Esophagus muscularis mucosa (tissue), 4 donors: ENCODE measurements at regions not wholly inside any gene's neighbourhood (a gene's known extent, or its start where the extent isn't known, plus 50 kb on each side); places are given as distances from the start of the nearest gene placed in this dataset.

Source experiments
- DNase-seq: peaks from one replicate; pipeline ENCODE4 v3.0.0-alpha.2; 2017; ENCODE audit errors: extremely low spot score
- H3K27ac ChIP-seq, 4 donors: fragments of 200-600 bp; sonication (generic); replicated peaks in 1 of 4; 1 replicate in 3 of 4; 2 replicates in 1 of 4; pipeline ENCODE4 v1.5.1; 2016 to 2019; ENCODE audit warnings: mild to moderate bottlenecking in 1 of 4
- H3K27me3 ChIP-seq, 4 donors: fragments of 200-600 bp; sonication (generic); one replicate each; pipeline versions ENCODE4 v1.5.1 to v1.6.0; 2016 to 2019
- H3K36me3 ChIP-seq, 4 donors: fragments of 200-600 bp; sonication (generic); one replicate each; pipeline ENCODE4 v1.5.1; 2016 to 2019
- H3K4me1 ChIP-seq, 4 donors: fragments of 200-600 bp; sonication (generic); one replicate each; pipeline ENCODE4 v1.5.1; 2016 to 2019
- H3K4me3 ChIP-seq, 4 donors: fragments of 200-600 bp; sonication (generic); 1 replicate in 2 of 4; 2 replicates in 2 of 4; pipeline ENCODE4 v1.5.1; 2016 to 2019; ENCODE audit warnings: mild to moderate bottlenecking in 4 of 4, moderate library complexity in 1 of 4
- H3K9me3 ChIP-seq, 4 donors: fragments of 200-600 bp; sonication (generic); 1 replicate in 3 of 4; 2 replicates in 1 of 4; pipeline ENCODE4 v1.5.1; 2016 to 2019
- CTCF ChIP-seq, 3 experiments: fragments of 200-600 bp in 2 of 3; fragments of 450-650 bp in 1 of 3; sonication (generic) in 2 of 3; IDR thresholded peaks; one replicate each; pipeline ENCODE4 v1.5.1; 2017 to 2019; ENCODE audit warnings: antibody characterized with exemption in 3 of 3, mild to moderate bottlenecking in 2 of 3, moderate library complexity in 1 of 3
- EP300 ChIP-seq: sonication (generic); formaldehyde crosslinking; IDR thresholded peaks from one replicate; pipeline ENCODE4 v1.6.1; 2017; ENCODE audit warnings: antibody characterized with exemption
- POLR2A ChIP-seq: fragments of 450-650 bp; IDR thresholded peaks from one replicate; pipeline ENCODE4 v1.6.1; 2017; ENCODE audit warnings: antibody characterized with exemption, moderate library complexity, mild to moderate bottlenecking, low read depth
- POLR2AphosphoS5 ChIP-seq, 2 donors: sonication (generic); formaldehyde crosslinking; IDR thresholded peaks; one replicate each; pipeline ENCODE4 v1.6.1; 2017; ENCODE audit warnings: antibody characterized with exemption in 2 of 2
- WGBS: methylation state at CpG from one replicate; pipeline ENCODE4 v1.1.5; 2018; 5-methylcytosine and 5-hydroxymethylcytosine counted together
- intact Hi-C: fragments of 100-400 bp; cut with DNase I; formaldehyde crosslinking; loops from one replicate; pipeline ENCODE4 v1.15.1; 2023

- H3K27ac ChIP-seq: peak overlapping the region in 1 of 4 donors; percentile 17
- H3K4me3 ChIP-seq: no peak overlapping the region
- 95% methylated on average over 5 of the region's 5 CpGs for WGBS
- no peaks in the 10 kb centered on the region for H3K36me3 ChIP-seq
- no peaks in the 10 kb centered on the region for H3K27me3 ChIP-seq
- no peak for TF ChIP-seq POLR2A
- no peak for TF ChIP-seq EP300
- TF ChIP-seq POLR2AphosphoS5 (IDR thresholded peaks at IDR 0.05): no peak
- TF ChIP-seq CTCF (IDR thresholded peaks at IDR 0.05): no peak
- no peak for DNase-seq
- peaks cover 0 to 5% (median 1%) of the 10 kb centered on the region in 4 donors for H3K4me1 ChIP-seq
- intact Hi-C loops: no loop called here
- H3K9me3 ChIP-seq: no peaks in the 10 kb centered on the region
Measured at GRCh38 chr2:19120181-19120580, 238.2 kb downstream of the OSR1 start.

- 85% methylated on average over 3 of the region's 3 CpGs for WGBS
- DNase-seq: no peak
- H3K9me3 ChIP-seq: no peaks in the 10 kb centered on the region
- H3K27me3 ChIP-seq: no peaks in the 10 kb centered on the region
- no peak for TF ChIP-seq EP300
- TF ChIP-seq CTCF (IDR thresholded peaks at IDR 0.05): no peak
- no peak for TF ChIP-seq POLR2A
- TF ChIP-seq POLR2AphosphoS5 (IDR thresholded peaks at IDR 0.05): no peak
- intact Hi-C loops: no loop called here
- H3K4me3 ChIP-seq: no peak overlapping the region
- no peak overlapping the region for H3K27ac ChIP-seq
- H3K4me1 ChIP-seq: peaks cover 2 to 10% (median 5%) of the 10 kb centered on the region in 4 donors
- H3K36me3 ChIP-seq: no peaks in the 10 kb centered on the region
Measured at GRCh38 chr2:19119326-19120001, 239.0 kb downstream of the OSR1 start.

GRCh38 chr2:19116918-19117317, 241.5 kb downstream of the OSR1 start:
- H3K9me3 ChIP-seq: no peaks in the 10 kb centered on the region
- no peaks in the 10 kb centered on the region for H3K36me3 ChIP-seq
- 71% methylated on average over 4 of the region's 4 CpGs for WGBS
- H3K27me3 ChIP-seq: no peaks in the 10 kb centered on the region
- H3K4me3 ChIP-seq: no peak overlapping the region
- intact Hi-C loops: no loop called here
- H3K4me1 ChIP-seq: peaks cover 2 to 10% (median 10%) of the 10 kb centered on the region in 4 donors
- no peak for TF ChIP-seq POLR2AphosphoS5 (IDR thresholded peaks at IDR 0.05)
- TF ChIP-seq POLR2A: no peak
- no peak for TF ChIP-seq CTCF (IDR thresholded peaks at IDR 0.05)
- TF ChIP-seq EP300: no peak
- H3K27ac ChIP-seq: no peak overlapping the region
- DNase-seq: no peak

GRCh38 chr2:19114754-19115231, 243.6 kb downstream of the OSR1 start:
- DNase-seq: no peak
- Histone ChIP-seq H3K4me3 (no peak overlapping the region), H3K9me3 (no peaks in the 10 kb centered on the region), H3K4me1 (peaks cover 0 to 10% (median 7%) of the 10 kb centered on the region in 4 donors), H3K27ac (no peak overlapping the region), H3K36me3 (no peaks in the 10 kb centered on the region), H3K27me3 (no peaks in the 10 kb centered on the region)
- TF ChIP-seq POLR2A: no peak
- TF ChIP-seq CTCF (IDR thresholded peaks at IDR 0.05): no peak
- no peak for TF ChIP-seq EP300
- no peak for TF ChIP-seq POLR2AphosphoS5 (IDR thresholded peaks at IDR 0.05)
- intact Hi-C loops: no loop called here

GRCh38 chr2:19114126-19114525, 244.3 kb downstream of the OSR1 start:
- H3K27ac ChIP-seq: no peak overlapping the region
- H3K27me3 ChIP-seq: no peaks in the 10 kb centered on the region
- H3K4me1 ChIP-seq: peaks cover 0 to 10% (median 7%) of the 10 kb centered on the region in 4 donors
- intact Hi-C loops: no loop called here
- H3K4me3 ChIP-seq: no peak overlapping the region
- H3K36me3 ChIP-seq: no peaks in the 10 kb centered on the region
- no peak for DNase-seq
- 33% methylated on average over 1 of the region's 1 CpG for WGBS
- TF ChIP-seq EP300: no peak
- no peak for TF ChIP-seq POLR2A
- TF ChIP-seq CTCF (IDR thresholded peaks at IDR 0.05): no peak
- TF ChIP-seq POLR2AphosphoS5 (IDR thresholded peaks at IDR 0.05): no peak
- H3K9me3 ChIP-seq: no peaks in the 10 kb centered on the region
